ENCODE measurements at regions not wholly inside any gene's neighbourhood (a gene's known extent, or its start where the extent isn't known, plus 50 kb on each side); places are given as distances from the start of the nearest gene placed in this dataset.

DNA sequence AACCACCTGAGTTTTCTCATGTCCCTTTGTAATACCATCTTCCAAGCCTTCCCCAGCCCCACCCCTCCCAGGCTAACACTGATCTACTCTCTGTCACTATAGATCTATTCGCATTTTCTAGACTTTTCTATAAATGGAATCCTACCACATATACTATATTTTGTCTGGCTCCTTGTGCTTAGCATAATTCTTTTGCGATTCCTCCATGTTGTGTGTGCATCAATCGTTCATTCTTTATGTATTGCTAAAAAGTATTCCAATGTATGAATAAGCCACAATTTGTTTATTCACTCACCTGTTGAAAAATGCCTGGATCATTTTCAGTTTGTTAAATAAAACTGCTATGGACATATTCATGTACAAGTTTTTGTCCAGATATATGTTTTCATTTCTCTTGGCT lies 66.7 kb upstream of the DPT start (continued):
- TF ChIP-seq, protein P1, sequence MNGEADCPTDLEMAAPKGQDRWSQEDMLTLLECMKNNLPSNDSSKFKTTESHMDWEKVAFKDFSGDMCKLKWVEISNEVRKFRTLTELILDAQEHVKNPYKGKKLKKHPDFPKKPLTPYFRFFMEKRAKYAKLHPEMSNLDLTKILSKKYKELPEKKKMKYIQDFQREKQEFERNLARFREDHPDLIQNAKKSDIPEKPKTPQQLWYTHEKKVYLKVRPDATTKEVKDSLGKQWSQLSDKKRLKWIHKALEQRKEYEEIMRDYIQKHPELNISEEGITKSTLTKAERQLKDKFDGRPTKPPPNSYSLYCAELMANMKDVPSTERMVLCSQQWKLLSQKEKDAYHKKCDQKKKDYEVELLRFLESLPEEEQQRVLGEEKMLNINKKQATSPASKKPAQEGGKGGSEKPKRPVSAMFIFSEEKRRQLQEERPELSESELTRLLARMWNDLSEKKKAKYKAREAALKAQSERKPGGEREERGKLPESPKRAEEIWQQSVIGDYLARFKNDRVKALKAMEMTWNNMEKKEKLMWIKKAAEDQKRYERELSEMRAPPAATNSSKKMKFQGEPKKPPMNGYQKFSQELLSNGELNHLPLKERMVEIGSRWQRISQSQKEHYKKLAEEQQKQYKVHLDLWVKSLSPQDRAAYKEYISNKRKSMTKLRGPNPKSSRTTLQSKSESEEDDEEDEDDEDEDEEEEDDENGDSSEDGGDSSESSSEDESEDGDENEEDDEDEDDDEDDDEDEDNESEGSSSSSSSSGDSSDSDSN (CRISPR knock-in tag; IDR thresholded peaks at IDR 0.05): no peak

DNA sequence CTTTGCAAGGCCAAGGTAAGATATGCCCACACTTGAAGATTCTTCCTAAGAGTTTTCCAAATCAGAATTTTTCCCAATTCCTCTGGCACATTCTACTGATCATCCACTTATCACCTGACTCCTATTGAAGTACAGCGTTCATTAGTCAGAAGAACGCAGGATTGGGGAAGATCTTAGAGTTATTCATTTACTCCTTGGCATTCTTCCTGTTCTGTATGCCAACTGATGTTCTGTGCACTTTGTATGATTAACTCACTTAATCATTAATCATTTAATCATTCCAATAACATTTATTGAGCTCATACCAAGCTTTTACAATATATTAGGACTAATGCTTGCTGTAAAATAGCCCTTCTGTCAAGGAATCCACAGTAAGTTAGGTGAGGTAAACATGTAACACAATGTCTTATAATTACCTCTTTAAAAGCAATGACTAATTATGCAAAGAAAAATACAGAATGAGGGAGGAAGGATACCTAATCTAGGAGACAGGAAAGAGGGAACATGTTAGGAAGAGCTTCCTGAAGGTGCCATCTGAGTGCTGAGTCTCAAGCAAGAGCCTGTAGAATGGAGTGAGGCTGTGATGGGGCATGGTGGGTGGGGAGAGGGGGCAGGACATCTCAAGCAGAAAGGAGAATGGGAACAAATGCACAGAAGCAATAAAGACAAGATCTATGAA lies 71.1 kb upstream of the DPT start:
- H3K27ac ChIP-seq (ENCODE audit: extremely low read length, insufficient read depth, low read length): peak overlapping the region; percentile 93
- WGBS (ENCODE audit: low lambda C conversion rate): 95% methylated on average over 2 of the region's 2 CpGs
- TF ChIP-seq ZSCAN21 (CRISPR knock-in tag; IDR thresholded peaks at IDR 0.05; ENCODE audit: borderline replicate concordance) (no peak), KMT2B (CRISPR knock-in tag; IDR thresholded peaks at IDR 0.05) (no peak), NR2F2 (IDR thresholded peaks at IDR 0.05; ENCODE audit: borderline replicate concordance, low read depth) (no peak), KLF15 (CRISPR knock-in tag; IDR thresholded peaks at IDR 0.05; ENCODE audit: borderline replicate concordance) (no peak), ZNF263 (CRISPR knock-in tag; IDR thresholded peaks at IDR 0.05) (no peak), PBX2 (CRISPR knock-in tag; IDR thresholded peaks at IDR 0.05) (no peak), SP140L (CRISPR knock-in tag; IDR thresholded peaks at IDR 0.05; ENCODE audit: borderline replicate concordance) (no peak), PHF20 (CRISPR knock-in tag; IDR thresholded peaks at IDR 0.05) (no peak), ZFY (CRISPR knock-in tag; IDR thresholded peaks at IDR 0.05) (no peak), ZNF326 (CRISPR knock-in tag; IDR thresholded peaks at IDR 0.05; ENCODE audit: borderline replicate concordance) (no peak), AKAP8 (CRISPR knock-in tag; IDR thresholded peaks at IDR 0.05) (no peak), SRY (CRISPR knock-in tag; IDR thresholded peaks at IDR 0.05) (no peak)
- TF ChIP-seq, protein P2, sequence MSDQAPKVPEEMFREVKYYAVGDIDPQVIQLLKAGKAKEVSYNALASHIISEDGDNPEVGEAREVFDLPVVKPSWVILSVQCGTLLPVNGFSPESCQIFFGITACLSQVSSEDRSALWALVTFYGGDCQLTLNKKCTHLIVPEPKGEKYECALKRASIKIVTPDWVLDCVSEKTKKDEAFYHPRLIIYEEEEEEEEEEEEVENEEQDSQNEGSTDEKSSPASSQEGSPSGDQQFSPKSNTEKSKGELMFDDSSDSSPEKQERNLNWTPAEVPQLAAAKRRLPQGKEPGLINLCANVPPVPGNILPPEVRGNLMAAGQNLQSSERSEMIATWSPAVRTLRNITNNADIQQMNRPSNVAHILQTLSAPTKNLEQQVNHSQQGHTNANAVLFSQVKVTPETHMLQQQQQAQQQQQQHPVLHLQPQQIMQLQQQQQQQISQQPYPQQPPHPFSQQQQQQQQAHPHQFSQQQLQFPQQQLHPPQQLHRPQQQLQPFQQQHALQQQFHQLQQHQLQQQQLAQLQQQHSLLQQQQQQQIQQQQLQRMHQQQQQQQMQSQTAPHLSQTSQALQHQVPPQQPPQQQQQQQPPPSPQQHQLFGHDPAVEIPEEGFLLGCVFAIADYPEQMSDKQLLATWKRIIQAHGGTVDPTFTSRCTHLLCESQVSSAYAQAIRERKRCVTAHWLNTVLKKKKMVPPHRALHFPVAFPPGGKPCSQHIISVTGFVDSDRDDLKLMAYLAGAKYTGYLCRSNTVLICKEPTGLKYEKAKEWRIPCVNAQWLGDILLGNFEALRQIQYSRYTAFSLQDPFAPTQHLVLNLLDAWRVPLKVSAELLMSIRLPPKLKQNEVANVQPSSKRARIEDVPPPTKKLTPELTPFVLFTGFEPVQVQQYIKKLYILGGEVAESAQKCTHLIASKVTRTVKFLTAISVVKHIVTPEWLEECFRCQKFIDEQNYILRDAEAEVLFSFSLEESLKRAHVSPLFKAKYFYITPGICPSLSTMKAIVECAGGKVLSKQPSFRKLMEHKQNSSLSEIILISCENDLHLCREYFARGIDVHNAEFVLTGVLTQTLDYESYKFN (CRISPR knock-in tag; conservative IDR thresholded peaks at IDR 0.05): no peak
- TF ChIP-seq, protein P3, sequence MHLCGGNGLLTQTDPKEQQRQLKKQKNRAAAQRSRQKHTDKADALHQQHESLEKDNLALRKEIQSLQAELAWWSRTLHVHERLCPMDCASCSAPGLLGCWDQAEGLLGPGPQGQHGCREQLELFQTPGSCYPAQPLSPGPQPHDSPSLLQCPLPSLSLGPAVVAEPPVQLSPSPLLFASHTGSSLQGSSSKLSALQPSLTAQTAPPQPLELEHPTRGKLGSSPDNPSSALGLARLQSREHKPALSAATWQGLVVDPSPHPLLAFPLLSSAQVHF (CRISPR knock-in tag; IDR thresholded peaks at IDR 0.05): no peak

More for the DNA sequence above, 71.1 kb upstream of the DPT start:
- in situ Hi-C loops (cut with HindIII; ENCODE audit: extremely low pct_ligation_motif_present, low pct_unique_long_range_greater_than_20kb): no loop called here
- Histone ChIP-seq H3K9me3 (ENCODE audit: low read length) (no peaks in the 10 kb centered on the region), H3K27me3 (ENCODE audit: control insufficient read depth in 1 of 2, insufficient read depth in 2 of 2, low read length in 2 of 2) (no peaks in the 10 kb centered on the region), H3K79me2 (ENCODE audit: insufficient read depth, low read length) (no peaks in the 10 kb centered on the region), H3K9ac (ENCODE audit: insufficient read depth, low read depth, low read length) (no peak overlapping the region), H3K36me3 (replicated peaks in 1 of 2; ENCODE audit: control insufficient read depth in 1 of 2, insufficient read depth in 2 of 2, low read length in 2 of 2) (no peaks in the 10 kb centered on the region), H3K4me3 (replicated peaks in 1 of 3; ENCODE audit: insufficient read depth in 1 of 3, low read depth in 2 of 3, low read length in 3 of 3) (no peak overlapping the region), H4K20me1 (ENCODE audit: insufficient read depth, low read length) (no peaks in the 10 kb centered on the region), H2AFZ (ENCODE audit: low read length) (peak overlapping the region; percentile 21), H3K4me1 (ENCODE audit: insufficient read depth, low read length) (peaks cover 63% of the 10 kb centered on the region), H3K4me2 (ENCODE audit: low read depth, low read length) (no peak overlapping the region)
- BruUV-seq (replicated peaks): no TSS peak
- ATAC-seq (no peak), FAIRE-seq (no peak), DNase-seq (ENCODE audit: low spot score) (no peak)
- ChIA-PET CTCF (ENCODE audit: low intra/inter-chr PET ratio, low total read pairs) (no interaction called here), POLR2A (no interaction called here)
- intact Hi-C loops (cut with micrococcal nuclease; ENCODE audit: unreplicated experiment): no loop called here
